OCI-LY7 (cell line): ENCODE measurements at regions not wholly inside any gene's neighbourhood (a gene's known extent, or its start where the extent isn't known, plus 50 kb on each side); places are given as distances from the start of the nearest gene placed in this dataset.

Experiments used
- BruUV-seq: library from RNA; stranded (reverse); fragments of 400-500 nt; replicated peaks from 2 replicates; lab custom pipeline; 2021; lab: Mats Ljungman, UMichigan
- CTCF ChIA-PET: fragments of 300-600 bp; sonication (Branson Sonifier 250); formaldehyde crosslinking; loops from one replicate; lab custom pipeline; 2022; ENCODE audit warnings: antibody characterized with exemption; ENCODE audit not compliant: unreplicated experiment; lab: Charles Lee
- POLR2A ChIA-PET: fragments of 300-600 bp; sonication (Branson Sonifier 250); formaldehyde crosslinking; loops from one replicate; lab custom pipeline; 2022; ENCODE audit warnings: antibody characterized with exemption; lab: Charles Lee
- DNase-seq: peaks from one replicate; pipeline ENCODE4 v3.0.0-alpha.2; 2015; ENCODE audit warnings: low spot score
- H2AFZ ChIP-seq: fragments of 200-600 bp; sonication (generic), shearing (Covaris generic); 2 replicates; pipeline ENCODE4 v1.6.1; 2014; ENCODE audit warnings: mild to moderate bottlenecking, antibody characterized with exemption, low read length, moderate library complexity
- H3K27ac ChIP-seq: fragments of 200-600 bp; sonication (generic); 2 replicates; pipeline ENCODE4 v1.5.1; 2014; ENCODE audit warnings: mixed run types, low read depth, mild to moderate bottlenecking, moderate library complexity, low read length, inconsistent platforms; ENCODE audit not compliant: poor library complexity, severe bottlenecking
- H3K36me3 ChIP-seq: fragments of 200-600 bp; sonication (generic); 2 replicates; pipeline ENCODE4 v1.6.1; 2014; ENCODE audit warnings: mild to moderate bottlenecking, antibody characterized with exemption, low read length, moderate library complexity, mixed read lengths; ENCODE audit not compliant: insufficient read depth
- H3K4me1 ChIP-seq: fragments of 200-600 bp; sonication (generic); 2 replicates; pipeline ENCODE4 v1.5.1; 2014; ENCODE audit warnings: mild to moderate bottlenecking, low read length; ENCODE audit not compliant: insufficient read depth, poor library complexity, severe bottlenecking
- H3K4me2 ChIP-seq: fragments of 200-600 bp; sonication (generic); 2 replicates; pipeline ENCODE4 v1.6.1; 2014; ENCODE audit warnings: mild to moderate bottlenecking, low read length
- H3K4me3 ChIP-seq: fragments of 200-600 bp; sonication (generic); 2 replicates; pipeline ENCODE4 v1.5.1; 2014; ENCODE audit warnings: mild to moderate bottlenecking, low read depth, low read length; ENCODE audit not compliant: poor library complexity, severe bottlenecking
- H3K79me2 ChIP-seq: fragments of 200-600 bp; sonication (generic); 2 replicates; pipeline ENCODE4 v1.6.1; 2016; ENCODE audit warnings: low read depth, mild to moderate bottlenecking, low read length, moderate library complexity, mixed read lengths; ENCODE audit not compliant: insufficient read depth
- H3K9me2 ChIP-seq: fragments of 200-600 bp; sonication (generic); 2 replicates; pipeline ENCODE4 v1.6.1; 2016; ENCODE audit warnings: mild to moderate bottlenecking, low read length, mixed read lengths; ENCODE audit not compliant: insufficient read depth
- H3K9me3 ChIP-seq: fragments of 200-600 bp; sonication (generic); 2 replicates; pipeline ENCODE4 v1.6.1; 2014; ENCODE audit warnings: mild to moderate bottlenecking, mixed run types, low read length, mixed read lengths
- H4K20me1 ChIP-seq: fragments of 200-600 bp; sonication (generic); 2 replicates; pipeline ENCODE4 v1.6.1; 2014; ENCODE audit warnings: mild to moderate bottlenecking, antibody characterized with exemption, low read length, moderate library complexity, mixed read lengths; ENCODE audit not compliant: insufficient read depth
- EZH2phosphoT487 ChIP-seq: fragments of 200-600 bp; sonication (generic); IDR thresholded peaks from 2 replicates; pipeline ENCODE4 v1.6.1; 2018; ENCODE audit warnings: low read depth, borderline replicate concordance, mild to moderate bottlenecking, mixed run types, antibody characterized with exemption, low read length, moderate library complexity, mixed read lengths
- intact Hi-C: fragments of 100-400 bp; cut with micrococcal nuclease; formaldehyde crosslinking; loops from one replicate; pipeline ENCODE4 v1.10.0; 2022; ENCODE audit not compliant: unreplicated experiment
- TF ChIP-seq, protein P1 (sequence below): fragments of 200-600 bp; sonication (generic); conservative IDR thresholded peaks from 2 replicates; pipeline ENCODE4 v1.5.1; 2014; ENCODE audit warnings: mild to moderate bottlenecking, antibody characterized with exemption, low read length, moderate library complexity, mixed read lengths

DNA sequence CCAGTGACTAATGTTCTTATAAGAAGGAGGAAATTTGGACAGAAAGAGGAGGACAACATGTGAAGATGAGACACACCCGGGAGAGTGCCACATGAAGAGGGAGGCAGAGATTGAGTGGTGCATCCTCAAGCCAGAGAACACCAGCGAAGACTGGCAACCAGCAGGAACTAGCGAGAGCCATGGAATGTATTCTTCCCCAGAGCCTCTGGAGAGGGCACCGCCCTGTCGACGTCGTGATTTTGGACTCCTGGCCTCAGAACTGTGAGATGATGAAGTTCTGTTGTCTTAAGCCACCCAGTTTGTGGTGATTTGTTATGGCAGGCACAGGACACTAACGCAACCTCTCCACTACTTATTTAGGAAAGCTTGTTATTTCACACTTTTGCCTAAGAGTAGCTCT is 196.0 kb upstream of the TLL1 start:
- Histone ChIP-seq H3K4me3 (no peak overlapping the region), H3K36me3 (no peaks in the 10 kb centered on the region), H3K4me2 (no peak overlapping the region), H3K79me2 (no peaks in the 10 kb centered on the region), H3K9me2 (no peaks in the 10 kb centered on the region), H3K27ac (no peak overlapping the region), H3K9me3 (no peaks in the 10 kb centered on the region), H4K20me1 (no peaks in the 10 kb centered on the region), H3K4me1 (no peaks in the 10 kb centered on the region), H2AFZ (no peak overlapping the region)
- DNase-seq: no peak
- intact Hi-C loops: no loop called here
- ChIA-PET CTCF (no interaction called here), POLR2A (interaction anchor here (0.6 to 1.5 kb wide), 3 partner anchors 9 to 195 kb away, joined by 3 to 6 read pairs (median 4); no protein-coding TSS in a partner anchor)
- no TSS peak for BruUV-seq
- TF ChIP-seq EZH2phosphoT487: no peak
- TF ChIP-seq, protein P1, sequence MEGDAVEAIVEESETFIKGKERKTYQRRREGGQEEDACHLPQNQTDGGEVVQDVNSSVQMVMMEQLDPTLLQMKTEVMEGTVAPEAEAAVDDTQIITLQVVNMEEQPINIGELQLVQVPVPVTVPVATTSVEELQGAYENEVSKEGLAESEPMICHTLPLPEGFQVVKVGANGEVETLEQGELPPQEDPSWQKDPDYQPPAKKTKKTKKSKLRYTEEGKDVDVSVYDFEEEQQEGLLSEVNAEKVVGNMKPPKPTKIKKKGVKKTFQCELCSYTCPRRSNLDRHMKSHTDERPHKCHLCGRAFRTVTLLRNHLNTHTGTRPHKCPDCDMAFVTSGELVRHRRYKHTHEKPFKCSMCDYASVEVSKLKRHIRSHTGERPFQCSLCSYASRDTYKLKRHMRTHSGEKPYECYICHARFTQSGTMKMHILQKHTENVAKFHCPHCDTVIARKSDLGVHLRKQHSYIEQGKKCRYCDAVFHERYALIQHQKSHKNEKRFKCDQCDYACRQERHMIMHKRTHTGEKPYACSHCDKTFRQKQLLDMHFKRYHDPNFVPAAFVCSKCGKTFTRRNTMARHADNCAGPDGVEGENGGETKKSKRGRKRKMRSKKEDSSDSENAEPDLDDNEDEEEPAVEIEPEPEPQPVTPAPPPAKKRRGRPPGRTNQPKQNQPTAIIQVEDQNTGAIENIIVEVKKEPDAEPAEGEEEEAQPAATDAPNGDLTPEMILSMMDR: no peak

DNA sequence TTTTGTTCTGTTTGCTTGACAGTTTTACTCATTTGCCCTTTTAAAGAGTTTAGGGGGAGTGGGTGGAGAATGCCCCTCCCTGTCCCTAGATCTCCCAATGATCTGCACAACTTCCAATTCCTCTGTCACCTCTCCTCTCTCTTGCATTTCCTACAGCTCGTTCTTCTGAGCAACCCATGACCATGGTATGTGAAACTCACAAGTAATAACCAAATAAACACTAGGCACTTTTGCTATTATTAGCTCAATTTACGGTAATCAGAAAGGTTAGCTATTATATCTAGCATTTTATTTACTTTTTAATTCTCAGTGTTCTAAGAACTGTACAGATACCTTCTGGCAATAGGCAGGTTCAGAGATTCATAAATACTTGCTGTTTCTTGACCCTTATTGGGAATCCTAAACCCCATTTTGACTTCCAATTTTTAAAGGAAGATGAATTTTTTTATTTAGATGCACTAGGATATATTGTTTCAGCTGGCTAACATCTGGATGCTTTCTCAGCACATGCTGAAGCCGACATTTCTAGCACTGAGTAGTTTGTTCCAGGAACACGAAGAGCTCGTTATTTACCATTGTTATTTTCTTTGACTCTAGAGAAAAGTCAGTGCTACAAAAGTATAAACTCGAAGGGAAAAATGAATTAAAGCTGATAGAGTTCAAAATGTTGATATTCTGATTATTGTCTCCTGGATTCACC is 194.7 kb upstream of the TLL1 start:
- Histone ChIP-seq H3K4me1 (no peaks in the 10 kb centered on the region), H3K9me2 (no peaks in the 10 kb centered on the region), H3K4me2 (no peak overlapping the region), H2AFZ (no peak overlapping the region), H3K36me3 (no peaks in the 10 kb centered on the region), H3K9me3 (no peaks in the 10 kb centered on the region), H3K27ac (no peak overlapping the region), H3K4me3 (no peak overlapping the region), H4K20me1 (no peaks in the 10 kb centered on the region), H3K79me2 (no peaks in the 10 kb centered on the region)
- DNase-seq: no peak
- ChIA-PET CTCF (no interaction called here), POLR2A (interaction anchor here (1.5 kb wide), 1 partner anchor 11 kb away, joined by 6 read pairs; no protein-coding TSS in a partner anchor)
- BruUV-seq: no TSS peak
- TF ChIP-seq EZH2phosphoT487: no peak
- TF ChIP-seq, protein P1: no peak
- intact Hi-C loops: no loop called here

- ChIA-PET CTCF (no interaction called here), POLR2A (no interaction called here)
- Histone ChIP-seq H3K79me2 (no peaks in the 10 kb centered on the region), H2AFZ (no peak overlapping the region), H3K36me3 (no peaks in the 10 kb centered on the region), H3K9me2 (no peaks in the 10 kb centered on the region), H3K4me3 (no peak overlapping the region), H3K9me3 (no peaks in the 10 kb centered on the region), H3K4me1 (no peaks in the 10 kb centered on the region), H3K4me2 (no peak overlapping the region), H3K27ac (no peak overlapping the region), H4K20me1 (no peaks in the 10 kb centered on the region)
- BruUV-seq: no TSS peak
- DNase-seq: no peak
- intact Hi-C loops: no loop called here
- TF ChIP-seq, protein P1: no peak
- no peak for TF ChIP-seq EZH2phosphoT487
These were observed 194.1 kb upstream of the TLL1 start for GRCh38 chr4:165678936-165679325.
